ENCODE measurements at regions not wholly inside any gene's neighbourhood (a gene's known extent, or its start where the extent isn't known, plus 50 kb on each side); places are given as distances from the start of the nearest gene placed in this dataset.

GRCh38 chr14:86882818-86883217 is 1110.2 kb downstream of the GALC start:
- no peak for TF ChIP-seq CTCF (IDR thresholded peaks at IDR 0.05)
- Histone ChIP-seq H3K4me3 (no peak overlapping the region), H3K9me3 (no peaks in the 10 kb centered on the region), H3K36me3 (no peaks in the 10 kb centered on the region), H3K4me1 (no peaks in the 10 kb centered on the region), H3K27me3 (no peaks in the 10 kb centered on the region), H3K27ac (no peak overlapping the region)
- intact Hi-C loops (cut with DNase I; ENCODE audit: low total_unique reads), result no loop called here
- no peak for DNase-seq

- Histone ChIP-seq H3K36me3 (no peaks in the 10 kb centered on the region), H3K27ac (no peak overlapping the region), H3K9me3 (no peaks in the 10 kb centered on the region), H3K4me1 (no peaks in the 10 kb centered on the region), H3K4me3 (no peak overlapping the region), H3K27me3 (no peaks in the 10 kb centered on the region)
- intact Hi-C loops (cut with DNase I; ENCODE audit: low total_unique reads), result no loop called here
- no peak for TF ChIP-seq CTCF (IDR thresholded peaks at IDR 0.05)
- no peak for DNase-seq
These were observed 1127.0 kb downstream of the GALC start for GRCh38 chr14:86865934-86866333.

- H3K4me1 ChIP-seq, result no peaks in the 10 kb centered on the region
- H3K4me3 ChIP-seq, result no peak overlapping the region
- no peaks in the 10 kb centered on the region for H3K27me3 ChIP-seq
- no peak for TF ChIP-seq CTCF (IDR thresholded peaks at IDR 0.05)
- H3K9me3 ChIP-seq, result no peaks in the 10 kb centered on the region
- no peak for DNase-seq
- intact Hi-C loops (cut with DNase I; ENCODE audit: low total_unique reads), result no loop called here
- H3K27ac ChIP-seq, result no peak overlapping the region
- H3K36me3 ChIP-seq, result no peaks in the 10 kb centered on the region
These were observed 1134.4 kb downstream of the GALC start for GRCh38 chr14:86858591-86858990.

GRCh38 chr14:86858031-86858430 is 1135.0 kb downstream of the GALC start:
- TF ChIP-seq CTCF (IDR thresholded peaks at IDR 0.05), result no peak
- intact Hi-C loops (cut with DNase I; ENCODE audit: low total_unique reads), result no loop called here
- Histone ChIP-seq H3K9me3 (no peaks in the 10 kb centered on the region), H3K4me3 (no peak overlapping the region), H3K4me1 (no peaks in the 10 kb centered on the region), H3K36me3 (no peaks in the 10 kb centered on the region), H3K27me3 (no peaks in the 10 kb centered on the region), H3K27ac (no peak overlapping the region)
- DNase-seq, result no peak

- Histone ChIP-seq H3K9me3 (no peaks in the 10 kb centered on the region), H3K27ac (no peak overlapping the region), H3K36me3 (no peaks in the 10 kb centered on the region), H3K4me1 (no peaks in the 10 kb centered on the region), H3K27me3 (no peaks in the 10 kb centered on the region), H3K4me3 (no peak overlapping the region)
- no peak for TF ChIP-seq CTCF (IDR thresholded peaks at IDR 0.05)
- DNase-seq, result no peak
- intact Hi-C loops (cut with DNase I; ENCODE audit: low total_unique reads), result no loop called here
These were observed 1140.5 kb downstream of the GALC start for GRCh38 chr14:86852530-86852929.

GRCh38 chr14:86847140-86847539 is 1145.8 kb downstream of the GALC start:
- H3K4me1 ChIP-seq, result no peaks in the 10 kb centered on the region
- H3K4me3 ChIP-seq, result no peak overlapping the region
- no peak overlapping the region for H3K27ac ChIP-seq
- no peaks in the 10 kb centered on the region for H3K27me3 ChIP-seq
- DNase-seq, result no peak
- intact Hi-C loops (cut with DNase I; ENCODE audit: low total_unique reads), result no loop called here
- no peaks in the 10 kb centered on the region for H3K9me3 ChIP-seq
- H3K36me3 ChIP-seq, result no peaks in the 10 kb centered on the region
- no peak for TF ChIP-seq CTCF (IDR thresholded peaks at IDR 0.05)
